ENCODE measurements at regions not wholly inside any gene's neighbourhood (a gene's known extent, or its start where the extent isn't known, plus 50 kb on each side); places are given as distances from the start of the nearest gene placed in this dataset.

GRCh38 chr18:10035281-10035991 lies 121.6 kb downstream of the VAPA start:
- no peak for DNase-seq

GRCh38 chr18:10036479-10036878 lies 122.7 kb downstream of the VAPA start:
- no peak for DNase-seq

- no peak for DNase-seq
Measured at GRCh38 chr18:10037181-10037580, 123.4 kb downstream of the VAPA start.

- no peak for DNase-seq
Measured at GRCh38 chr18:10038268-10038667, 124.5 kb downstream of the VAPA start.

- DNase-seq = no peak
Measured at GRCh38 chr18:10040287-10041011, 126.6 kb downstream of the VAPA start.

- no peak for DNase-seq
Measured at GRCh38 chr18:10041180-10041579, 127.4 kb downstream of the VAPA start.

- no peak for DNase-seq
Measured at GRCh38 chr18:10042492-10042891, 128.7 kb downstream of the VAPA start.

- DNase-seq = no peak
Measured at GRCh38 chr18:10044054-10044453, 130.2 kb downstream of the VAPA start.

- DNase-seq = no peak
Measured at GRCh38 chr18:10045296-10045891, 131.6 kb downstream of the VAPA start.

GRCh38 chr18:10046178-10046807 lies 132.5 kb downstream of the VAPA start:
- DNase-seq = no peak

- DNase-seq = no peak
Measured at GRCh38 chr18:10047237-10047636, 133.4 kb downstream of the VAPA start.

GRCh38 chr18:10049747-10050146 lies 135.9 kb downstream of the VAPA start:
- DNase-seq = no peak

- no peak for DNase-seq
Measured at GRCh38 chr18:10050956-10051355, 137.1 kb downstream of the VAPA start.

- DNase-seq = no peak
Measured at GRCh38 chr18:10051877-10052631, 138.2 kb downstream of the VAPA start.

- no peak for DNase-seq
Measured at GRCh38 chr18:10052871-10053270, 139.1 kb downstream of the VAPA start.

GRCh38 chr18:10053861-10054260 lies 140.0 kb downstream of the VAPA start:
- no peak for DNase-seq

GRCh38 chr18:10054366-10054765 lies 140.6 kb downstream of the VAPA start:
- DNase-seq = no peak

GRCh38 chr18:10055125-10055750 lies 141.4 kb downstream of the VAPA start:
- no peak for DNase-seq

GRCh38 chr18:10056506-10056905 lies 142.7 kb downstream of the VAPA start:
- no peak for DNase-seq

GRCh38 chr18:10057401-10057893 lies 143.6 kb downstream of the VAPA start:
- DNase-seq = no peak

GRCh38 chr18:10057894-10058791 lies 144.3 kb downstream of the VAPA start:
- DNase-seq = no peak

All from CD4-positive, alpha-beta T cell treated with Interleukin-10 for 1 hour (primary cell).